HepG2 (cell line): ENCODE measurements at regions not wholly inside any gene's neighbourhood (a gene's known extent, or its start where the extent isn't known, plus 50 kb on each side); places are given as distances from the start of the nearest gene placed in this dataset.

Experiments
- ATAC-seq: fragments of 200-7000 bp; cut with Tn5 transposase; 3 replicates; pipeline ENCODE4 v1.9.1; 2020; ENCODE audit warnings: mild to moderate bottlenecking, moderate library complexity
- BruUV-seq: library from RNA; stranded (reverse); fragments of 400-500 nt; replicated peaks from 2 replicates; lab custom pipeline; 2021; lab: Mats Ljungman, UMichigan
- CTCF ChIA-PET: fragments of 300-600 bp; formaldehyde crosslinking; extraction: SDS; loops from one replicate; lab custom pipeline; 2021; ENCODE audit warnings: low total read pairs, inconsistent platforms, low intra/inter-chr PET ratio; lab: Yijun Ruan, JAX
- POLR2A ChIA-PET: fragments of 350-600 bp; sonication (Branson Sonifier 250); formaldehyde crosslinking; loops from one replicate; lab custom pipeline; 2020; ENCODE audit warnings: antibody characterized with exemption, inconsistent platforms; lab: Yijun Ruan, JAX
- DNase-seq: peaks from one replicate; pipeline ENCODE4 v3.0.0-alpha.2; 2015; ENCODE audit warnings: low spot score
- FAIRE-seq: peaks from 3 replicates; lab custom pipeline; 2011; peaks lifted over from hg19 to GRCh38; lab: Jason Lieb, UNC
- H2AFZ ChIP-seq: one replicate; pipeline ENCODE4 v1.6.1; 2011; ENCODE audit warnings: low read length, inconsistent platforms
- H3K27ac ChIP-seq: fragments of 300-600 bp; 3 replicates; pipeline ENCODE4 v1.8.0; 2011; ENCODE audit warnings: mixed run types, mild to moderate bottlenecking, mixed read lengths, low read length, inconsistent platforms; ENCODE audit not compliant: insufficient read depth; ENCODE audit errors: extremely low read length
- H3K27me3 ChIP-seq, 2 experiments: fragments of 200-600 bp in 1 of 2; 2 replicates in 1 of 2; 3 replicates in 1 of 2; pipeline versions ENCODE4 v1.6.0 to v1.8.0; 2011; ENCODE audit warnings: low read length in 2 of 2, mild to moderate bottlenecking in 2 of 2, moderate library complexity in 2 of 2, inconsistent platforms in 1 of 2; ENCODE audit not compliant: insufficient read depth in 2 of 2, control insufficient read depth in 1 of 2
- H3K36me3 ChIP-seq, 2 experiments: fragments of 200-600 bp in 1 of 2; replicated peaks in 1 of 2; 2 replicates in 1 of 2; 3 replicates in 1 of 2; pipeline versions ENCODE4 v1.5.1 to v1.8.0; 2011; ENCODE audit warnings: low read length in 2 of 2, inconsistent platforms in 1 of 2; ENCODE audit not compliant: insufficient read depth in 2 of 2, control insufficient read depth in 1 of 2
- H3K4me1 ChIP-seq: 2 replicates; pipeline ENCODE4 v1.5.1; 2012; ENCODE audit warnings: low read length, inconsistent platforms; ENCODE audit not compliant: insufficient read depth
- H3K4me2 ChIP-seq: 2 replicates; pipeline ENCODE4 v1.6.0; 2011; ENCODE audit warnings: low read depth, low read length, inconsistent platforms
- H3K4me3 ChIP-seq, 3 experiments: fragments of 200-600 bp in 1 of 3; sonication (generic), shearing (Covaris generic) in 1 of 3; replicated peaks in 1 of 3; 2 replicates each; pipeline ENCODE4 v1.5.1; 2011 to 2016; ENCODE audit warnings: low read length in 3 of 3, inconsistent platforms in 2 of 3, low read depth in 2 of 3, mild to moderate bottlenecking in 2 of 3, control low read depth in 1 of 3, mixed read lengths in 1 of 3; ENCODE audit not compliant: insufficient read depth in 1 of 3
- H3K79me2 ChIP-seq: one replicate; pipeline ENCODE4 v1.6.1; 2011; ENCODE audit warnings: low read length, inconsistent platforms; ENCODE audit not compliant: insufficient read depth
- H3K9ac ChIP-seq: 2 replicates; pipeline ENCODE4 v1.6.0; 2011; ENCODE audit warnings: mild to moderate bottlenecking, low read depth, low read length, inconsistent platforms; ENCODE audit not compliant: insufficient read depth
- H3K9me3 ChIP-seq: 2 replicates; pipeline ENCODE4 v1.5.1; 2012; ENCODE audit warnings: mild to moderate bottlenecking, low read length
- H4K20me1 ChIP-seq: 2 replicates; pipeline ENCODE4 v1.6.0; 2011; ENCODE audit warnings: inconsistent platforms, mild to moderate bottlenecking, low read length, moderate library complexity; ENCODE audit not compliant: insufficient read depth
- ELF4 ChIP-seq: sonication (generic); formaldehyde crosslinking; IDR thresholded peaks from 2 replicates; pipeline ENCODE4 v1.5.0; 2020; ENCODE audit warnings: missing genetic modification reagents, mild to moderate bottlenecking, moderate library complexity, borderline replicate concordance
- HIC2 ChIP-seq: sonication (generic); formaldehyde crosslinking; IDR thresholded peaks from 2 replicates; pipeline ENCODE4 v1.9.0; 2022; ENCODE audit warnings: low read depth, missing genetic modification reagents
- HMGA1 ChIP-seq: sonication (generic); formaldehyde crosslinking; conservative IDR thresholded peaks from 2 replicates; pipeline ENCODE4 v1.4.0; 2020; ENCODE audit warnings: missing genetic modification reagents
- JUNB ChIP-seq: sonication (generic); formaldehyde crosslinking; IDR thresholded peaks from 2 replicates; pipeline ENCODE4 v1.8.0; 2022; ENCODE audit warnings: missing genetic modification reagents, mild to moderate bottlenecking, borderline replicate concordance
- SAP130 ChIP-seq: IDR thresholded peaks from 2 replicates; pipeline ENCODE4 v1.6.1; 2016; ENCODE audit warnings: low read depth
- SP140L ChIP-seq: sonication (generic); formaldehyde crosslinking; IDR thresholded peaks from 2 replicates; pipeline ENCODE4 v1.4.0; 2020; ENCODE audit warnings: missing genetic modification reagents, borderline replicate concordance
- YEATS2 ChIP-seq: sonication (generic); formaldehyde crosslinking; IDR thresholded peaks from 2 replicates; pipeline ENCODE4 v1.4.0; 2020; ENCODE audit warnings: missing genetic modification reagents, borderline replicate concordance
- ZFP36 ChIP-seq: fragments of 150-350 bp; IDR thresholded peaks from 2 replicates; pipeline ENCODE4 v1.6.1; 2018; ENCODE audit warnings: borderline replicate concordance, low read length, low read depth; ENCODE audit not compliant: partially characterized antibody
- ZNF317 ChIP-seq: sonication (generic); formaldehyde crosslinking; IDR thresholded peaks from 2 replicates; pipeline ENCODE4 v1.5.0; 2020; ENCODE audit warnings: mild to moderate bottlenecking, missing genetic modification reagents
- ZNF33B ChIP-seq: sonication (generic); formaldehyde crosslinking; IDR thresholded peaks from 2 replicates; pipeline ENCODE4 v1.5.1; 2020; ENCODE audit warnings: mild to moderate bottlenecking, missing genetic modification reagents
- ZNF343 ChIP-seq: sonication (generic); formaldehyde crosslinking; IDR thresholded peaks from 2 replicates; pipeline ENCODE4 v1.4.0; 2020; ENCODE audit warnings: mild to moderate bottlenecking, missing genetic modification reagents
- ZNF546 ChIP-seq: sonication (generic); formaldehyde crosslinking; conservative IDR thresholded peaks from 2 replicates; pipeline ENCODE4 v1.8.1; 2023; ENCODE audit warnings: mild to moderate bottlenecking, missing genetic modification reagents
- ZNF709 ChIP-seq: sonication (generic); formaldehyde crosslinking; IDR thresholded peaks from 2 replicates; pipeline ENCODE4 v1.5.0; 2020; ENCODE audit warnings: mild to moderate bottlenecking, missing genetic modification reagents
- ZNF746 ChIP-seq: sonication (generic); formaldehyde crosslinking; IDR thresholded peaks from 2 replicates; pipeline ENCODE4 v1.8.0; 2022; ENCODE audit warnings: mild to moderate bottlenecking, missing genetic modification reagents
- WGBS: methylation state at CpG from one replicate; pipeline ENCODE4 v1.1.6; 2017; ENCODE audit warnings: low lambda C conversion rate; 5-methylcytosine and 5-hydroxymethylcytosine counted together
- in situ Hi-C: cut with HindIII; loops from 2 replicates; pipeline ENCODE4 v1.10.0; 2017; ENCODE audit warnings: low pct_unique_long_range_greater_than_20kb; ENCODE audit not compliant: extremely low pct_ligation_motif_present
- intact Hi-C: fragments of 100-400 bp; cut with micrococcal nuclease; formaldehyde crosslinking; loops from one replicate; pipeline ENCODE4 v1.10.0; 2022; ENCODE audit not compliant: unreplicated experiment
- TF ChIP-seq, protein P1 (sequence below): sonication (generic); formaldehyde crosslinking; IDR thresholded peaks from 2 replicates; pipeline ENCODE4 v1.4.0; 2020; ENCODE audit warnings: missing genetic modification reagents
- TF ChIP-seq, protein P2 (sequence below): sonication (generic); formaldehyde crosslinking; IDR thresholded peaks from 2 replicates; pipeline ENCODE4 v1.4.0; 2020; ENCODE audit warnings: missing genetic modification reagents, mild to moderate bottlenecking, borderline replicate concordance

- TF ChIP-seq ZFP36 = no peak
- TF ChIP-seq HMGA1 (CRISPR knock-in tag) = no peak
- no peak for TF ChIP-seq ZNF317 (CRISPR knock-in tag)
- no peak for TF ChIP-seq YEATS2 (CRISPR knock-in tag)
Observed at GRCh38 chr2:15715596-15715995, 123.9 kb downstream of the DDX1 start (continued).

- CTCF ChIA-PET = no interaction called here
- Histone ChIP-seq H3K4me1 (no peaks in the 10 kb centered on the region), H3K4me3 (no peak overlapping the region), H2AFZ (no peak overlapping the region), H4K20me1 (no peaks in the 10 kb centered on the region), H3K9ac (no peak overlapping the region), H3K27me3 (peaks cover 5 to 36% of the 10 kb centered on the region in 2 experiments; a peak in 4 of 5 replicates), H3K79me2 (no peaks in the 10 kb centered on the region)
- no TSS peak for BruUV-seq
- in situ Hi-C loops = no loop called here
- no peak for FAIRE-seq
- DNase-seq = no peak
- peak; percentile 51 for ATAC-seq
- WGBS = 21% methylated on average over 8 of the region's 8 CpGs
- POLR2A ChIA-PET = no interaction called here
- TF ChIP-seq ELF4 (CRISPR knock-in tag) (no peak), SAP130 (CRISPR knock-in tag) (no peak), ZNF33B (CRISPR knock-in tag) (no peak), ZNF709 (CRISPR knock-in tag) (no peak), ZNF343 (CRISPR knock-in tag) (no peak), SP140L (CRISPR knock-in tag) (no peak), JUNB (CRISPR knock-in tag) (no peak), ZNF746 (no peak), HIC2 (CRISPR knock-in tag) (no peak), ZNF546 (no peak)
- TF ChIP-seq, protein P1, sequence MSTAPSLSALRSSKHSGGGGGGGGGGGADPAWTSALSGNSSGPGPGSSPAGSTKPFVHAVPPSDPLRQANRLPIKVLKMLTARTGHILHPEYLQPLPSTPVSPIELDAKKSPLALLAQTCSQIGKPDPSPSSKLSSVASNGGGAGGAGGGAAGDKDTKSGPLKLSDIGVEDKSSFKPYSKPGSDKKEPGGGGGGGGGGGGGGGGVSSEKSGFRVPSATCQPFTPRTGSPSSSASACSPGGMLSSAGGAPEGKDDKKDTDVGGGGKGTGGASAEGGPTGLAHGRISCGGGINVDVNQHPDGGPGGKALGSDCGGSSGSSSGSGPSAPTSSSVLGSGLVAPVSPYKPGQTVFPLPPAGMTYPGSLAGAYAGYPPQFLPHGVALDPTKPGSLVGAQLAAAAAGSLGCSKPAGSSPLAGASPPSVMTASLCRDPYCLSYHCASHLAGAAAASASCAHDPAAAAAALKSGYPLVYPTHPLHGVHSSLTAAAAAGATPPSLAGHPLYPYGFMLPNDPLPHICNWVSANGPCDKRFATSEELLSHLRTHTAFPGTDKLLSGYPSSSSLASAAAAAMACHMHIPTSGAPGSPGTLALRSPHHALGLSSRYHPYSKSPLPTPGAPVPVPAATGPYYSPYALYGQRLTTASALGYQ (CRISPR knock-in tag) = no peak
- TF ChIP-seq, protein P2, sequence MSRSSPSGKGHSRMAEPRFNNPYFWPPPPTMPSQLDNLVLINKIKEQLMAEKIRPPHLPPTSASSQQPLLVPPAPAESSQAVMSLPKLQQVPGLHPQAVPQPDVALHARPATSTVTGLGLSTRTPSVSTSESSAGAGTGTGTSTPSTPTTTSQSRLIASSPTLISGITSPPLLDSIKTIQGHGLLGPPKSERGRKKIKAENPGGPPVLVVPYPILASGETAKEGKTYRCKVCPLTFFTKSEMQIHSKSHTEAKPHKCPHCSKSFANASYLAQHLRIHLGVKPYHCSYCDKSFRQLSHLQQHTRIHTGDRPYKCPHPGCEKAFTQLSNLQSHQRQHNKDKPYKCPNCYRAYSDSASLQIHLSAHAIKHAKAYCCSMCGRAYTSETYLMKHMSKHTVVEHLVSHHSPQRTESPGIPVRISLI (CRISPR knock-in tag) = no peak
- TF ChIP-seq, all 625 proteins: peak for 0
- H3K4me2 ChIP-seq = no peak overlapping the region
- H3K9me3 ChIP-seq = no peaks in the 10 kb centered on the region
- H3K36me3 ChIP-seq = no peaks in the 10 kb centered on the region
- H3K27ac ChIP-seq = no peak overlapping the region
- intact Hi-C loops = no loop called here
Observed at GRCh38 chr2:15718103-15718943, 126.7 kb downstream of the DDX1 start.
